Mesenchymal stem cell (in vitro differentiated cells and primary cell): ENCODE measurements at regions not wholly inside any gene's neighbourhood (a gene's known extent, or its start where the extent isn't known, plus 50 kb on each side); places are given as distances from the start of the nearest gene placed in this dataset.

Source experiments
- DNase-seq: peaks from one replicate; pipeline ENCODE4 v3.0.0-alpha.2; 2013
- H2AFZ ChIP-seq: one replicate; pipeline ENCODE4 v1.6.1; 2013; ENCODE audit warnings: low read depth, mild to moderate bottlenecking, control low read depth, inconsistent platforms, low read length, moderate library complexity
- H2AK5ac ChIP-seq: 2 replicates; pipeline ENCODE4 v1.6.1; 2013; ENCODE audit warnings: low read length, moderate library complexity, mild to moderate bottlenecking, inconsistent platforms; ENCODE audit not compliant: severe bottlenecking
- H2BK120ac ChIP-seq: one replicate; pipeline ENCODE4 v1.6.1; 2013; ENCODE audit warnings: low read depth, mild to moderate bottlenecking, inconsistent platforms, low read length, moderate library complexity
- H2BK12ac ChIP-seq, 2 experiments: one replicate each; pipeline ENCODE4 v1.6.1; 2013; ENCODE audit warnings: inconsistent platforms in 2 of 2, low read length in 2 of 2, mild to moderate bottlenecking in 2 of 2, moderate library complexity in 2 of 2, control low read depth in 1 of 2
- H2BK15ac ChIP-seq: one replicate; pipeline ENCODE4 v1.6.1; 2013; ENCODE audit warnings: mild to moderate bottlenecking, low read depth, inconsistent platforms; ENCODE audit not compliant: poor library complexity, severe bottlenecking
- H2BK5ac ChIP-seq: 2 replicates; pipeline ENCODE4 v1.6.1; 2013; ENCODE audit warnings: low read depth, mild to moderate bottlenecking, low read length, control low read depth, inconsistent platforms; ENCODE audit not compliant: poor library complexity, severe bottlenecking
- H3K14ac ChIP-seq, 2 experiments: one replicate each; pipeline ENCODE4 v1.6.1; 2013; ENCODE audit warnings: inconsistent platforms in 2 of 2, low read length in 2 of 2, control low read depth in 1 of 2, mild to moderate bottlenecking in 1 of 2, moderate library complexity in 1 of 2
- H3K18ac ChIP-seq, 2 experiments: one replicate each; pipeline ENCODE4 v1.6.1; 2013; ENCODE audit warnings: inconsistent platforms in 2 of 2, low read length in 2 of 2, control low read depth in 1 of 2, low read depth in 1 of 2, mild to moderate bottlenecking in 1 of 2
- H3K23ac ChIP-seq, 2 experiments: one replicate each; pipeline ENCODE4 v1.6.1; 2013; ENCODE audit warnings: inconsistent platforms in 2 of 2, low read length in 2 of 2, mild to moderate bottlenecking in 2 of 2, moderate library complexity in 2 of 2, control low read depth in 1 of 2
- H3K27ac ChIP-seq: 2 replicates; pipeline ENCODE4 v1.5.1; 2013; ENCODE audit warnings: mild to moderate bottlenecking, moderate library complexity, low read length, control low read depth, inconsistent platforms; ENCODE audit not compliant: poor library complexity, severe bottlenecking
- H3K27me3 ChIP-seq, 2 experiments: 2 replicates each; pipeline versions ENCODE4 v1.6.1 to v1.7.0; 2013; ENCODE audit warnings: low read length in 2 of 2, mild to moderate bottlenecking in 2 of 2, moderate library complexity in 2 of 2, control low read depth in 1 of 2, inconsistent platforms in 1 of 2; ENCODE audit not compliant: control insufficient read depth in 1 of 2, insufficient read depth in 1 of 2
- H3K36me3 ChIP-seq, 2 experiments: 2 replicates each; pipeline versions ENCODE4 v1.6.1 to v1.7.0; 2013; ENCODE audit warnings: low read length in 2 of 2, control low read depth in 1 of 2, inconsistent platforms in 1 of 2, low read depth in 1 of 2, mild to moderate bottlenecking in 1 of 2; ENCODE audit not compliant: insufficient read depth in 2 of 2, control insufficient read depth in 1 of 2
- H3K4ac ChIP-seq, 2 experiments: one replicate each; pipeline ENCODE4 v1.6.1; 2013; ENCODE audit warnings: inconsistent platforms in 2 of 2, low read length in 2 of 2, mild to moderate bottlenecking in 2 of 2, moderate library complexity in 2 of 2, control low read depth in 1 of 2, low read depth in 1 of 2
- H3K4me1 ChIP-seq: 2 replicates; pipeline ENCODE4 v1.6.1; 2013; ENCODE audit warnings: low read depth, low read length, control low read depth; ENCODE audit not compliant: control insufficient read depth, insufficient read depth
- H3K4me2 ChIP-seq: 2 replicates; pipeline ENCODE4 v1.6.1; 2013; ENCODE audit warnings: low read length, mild to moderate bottlenecking, inconsistent platforms; ENCODE audit not compliant: poor library complexity, severe bottlenecking
- H3K4me3 ChIP-seq, 2 experiments: 2 replicates each; pipeline versions ENCODE4 v1.5.1 to v1.7.0; 2013; ENCODE audit warnings: low read length in 2 of 2, mild to moderate bottlenecking in 2 of 2, control low read depth in 1 of 2, low read depth in 1 of 2; ENCODE audit not compliant: insufficient read depth in 1 of 2
- H3K79me1 ChIP-seq: replicated peaks from 2 replicates; pipeline ENCODE4 v1.6.1; 2013; ENCODE audit warnings: mild to moderate bottlenecking, control low read depth, low read length, inconsistent platforms; ENCODE audit not compliant: poor library complexity, severe bottlenecking
- H3K9ac ChIP-seq: 2 replicates; pipeline ENCODE4 v1.7.0; 2013; ENCODE audit warnings: mild to moderate bottlenecking, low read length, moderate library complexity
- H3K9me3 ChIP-seq: 2 replicates; pipeline ENCODE4 v1.7.0; 2013; ENCODE audit warnings: mild to moderate bottlenecking, low read length; ENCODE audit not compliant: control insufficient read depth
- H4K8ac ChIP-seq: one replicate; pipeline ENCODE4 v1.6.1; 2013; ENCODE audit warnings: inconsistent platforms, mild to moderate bottlenecking, low read length, moderate library complexity
- H4K91ac ChIP-seq: one replicate; pipeline ENCODE4 v1.6.1; 2013; ENCODE audit warnings: mild to moderate bottlenecking, low read length, inconsistent platforms
- WGBS: methylation state at CpG from one replicate; pipeline ENCODE4 v1.1.7; 2013; ENCODE audit warnings: mixed read lengths; 5-methylcytosine and 5-hydroxymethylcytosine counted together

DNA sequence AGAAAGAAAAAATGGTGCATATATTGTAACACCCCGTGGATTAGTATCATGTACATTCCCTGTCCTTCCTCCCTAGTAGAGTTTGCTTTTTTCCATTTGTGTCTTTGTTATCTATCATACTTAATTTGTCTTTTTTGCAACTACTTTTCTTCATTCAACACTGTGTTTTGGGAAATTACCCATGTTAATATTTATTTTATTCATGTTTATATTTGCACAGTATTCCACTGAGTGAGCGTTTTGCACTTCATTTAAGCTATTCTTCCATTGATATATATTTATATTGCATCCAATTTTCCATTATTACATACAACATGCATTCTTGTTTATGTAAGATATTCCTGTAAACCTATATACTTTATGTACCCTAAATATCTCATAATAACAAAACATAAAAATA, 57.6 kb upstream of the FAM171A1 start:
- Histone ChIP-seq H3K4me3 (no peak overlapping the region), H3K23ac (no peak overlapping the region), H3K9ac (no peak overlapping the region), H2AFZ (no peak overlapping the region), H3K4me2 (no peak overlapping the region), H3K9me3 (no peaks in the 10 kb centered on the region), H2BK120ac (no peak overlapping the region), H3K27ac (no peak overlapping the region), H3K4ac (no peak overlapping the region), H3K36me3 (no peaks in the 10 kb centered on the region), H4K8ac (no peak overlapping the region), H2BK12ac (no peak overlapping the region), H3K14ac (no peak overlapping the region), H3K79me1 (no peaks in the 10 kb centered on the region), H3K27me3 (no peaks in the 10 kb centered on the region), H4K91ac (no peak overlapping the region), H2BK15ac (no peak overlapping the region), H2AK5ac (no peak overlapping the region), H3K18ac (no peak overlapping the region), H2BK5ac (no peak overlapping the region), H3K4me1 (no peaks in the 10 kb centered on the region)
- DNase-seq = no peak
- WGBS = no CpG with 5 or more reads among the region's 2 CpGs

DNA sequence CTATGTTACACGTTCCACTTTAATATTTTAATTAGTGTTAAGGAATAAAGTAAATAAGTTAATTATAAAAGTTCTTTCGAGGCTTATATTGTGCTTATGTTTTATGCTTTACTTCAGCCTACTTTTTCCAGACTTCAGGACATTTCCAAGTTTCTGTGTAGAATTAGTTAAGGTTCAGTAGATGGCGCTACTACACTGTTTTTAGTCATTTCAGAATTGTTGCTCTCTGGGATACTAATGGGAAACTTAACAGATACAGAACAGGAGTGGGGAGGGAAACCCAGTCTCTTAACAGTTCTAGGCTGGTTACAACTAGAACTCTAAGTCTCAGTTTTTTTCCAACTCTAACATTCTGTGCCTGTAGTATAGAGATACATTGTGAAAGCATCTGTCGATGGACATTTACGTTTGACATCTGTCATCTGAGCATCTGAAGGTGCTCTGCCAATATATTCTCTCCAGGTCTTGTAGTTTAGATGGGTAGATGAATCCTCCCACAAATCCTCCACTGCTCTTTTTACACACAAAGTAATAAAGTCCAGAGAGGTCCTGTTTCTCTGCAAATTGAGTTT, 56.8 kb upstream of the FAM171A1 start:
- no peaks in the 10 kb centered on the region for H3K36me3 ChIP-seq
- H3K18ac ChIP-seq = no peak overlapping the region
- no peak overlapping the region for H2BK15ac ChIP-seq
- H2AFZ ChIP-seq = no peak overlapping the region
- H3K23ac ChIP-seq = no peak overlapping the region
- no peaks in the 10 kb centered on the region for H3K9me3 ChIP-seq
- no peak overlapping the region for H4K91ac ChIP-seq
- no peak overlapping the region for H3K4ac ChIP-seq
- H2BK12ac ChIP-seq = no peak overlapping the region
- H3K4me2 ChIP-seq = no peak overlapping the region
- no peak overlapping the region for H3K4me3 ChIP-seq
- WGBS = 0% methylated on average over 1 of the region's 5 CpGs
- H3K27me3 ChIP-seq = no peaks in the 10 kb centered on the region
- H2BK120ac ChIP-seq = no peak overlapping the region
- H3K14ac ChIP-seq = no peak overlapping the region
- H3K9ac ChIP-seq = no peak overlapping the region
- H3K27ac ChIP-seq = no peak overlapping the region
- DNase-seq = peak; percentile 78
- no peak overlapping the region for H2AK5ac ChIP-seq
- no peak overlapping the region for H2BK5ac ChIP-seq
- H3K79me1 ChIP-seq = no peaks in the 10 kb centered on the region
- H3K4me1 ChIP-seq = no peaks in the 10 kb centered on the region
- no peak overlapping the region for H4K8ac ChIP-seq

GRCh38 chr10:15426558-15426957, 55.5 kb upstream of the FAM171A1 start:
- H2BK120ac ChIP-seq = no peak overlapping the region
- H3K4ac ChIP-seq = no peak overlapping the region
- H2BK5ac ChIP-seq = no peak overlapping the region
- no peaks in the 10 kb centered on the region for H3K79me1 ChIP-seq
- no peak overlapping the region for H3K18ac ChIP-seq
- no peak overlapping the region for H3K14ac ChIP-seq
- H3K4me3 ChIP-seq = no peak overlapping the region
- no peak overlapping the region for H3K27ac ChIP-seq
- H2AFZ ChIP-seq = no peak overlapping the region
- DNase-seq = no peak
- no peak overlapping the region for H2BK15ac ChIP-seq
- H3K27me3 ChIP-seq = no peaks in the 10 kb centered on the region
- H3K9ac ChIP-seq = no peak overlapping the region
- 95% methylated on average over 15 of the region's 15 CpGs for WGBS
- H3K23ac ChIP-seq = no peak overlapping the region
- H2BK12ac ChIP-seq = no peak overlapping the region
- H4K8ac ChIP-seq = no peak overlapping the region
- no peak overlapping the region for H2AK5ac ChIP-seq
- H3K9me3 ChIP-seq = no peaks in the 10 kb centered on the region
- H3K4me2 ChIP-seq = no peak overlapping the region
- H4K91ac ChIP-seq = no peak overlapping the region
- no peaks in the 10 kb centered on the region for H3K4me1 ChIP-seq
- H3K36me3 ChIP-seq = no peaks in the 10 kb centered on the region

DNA sequence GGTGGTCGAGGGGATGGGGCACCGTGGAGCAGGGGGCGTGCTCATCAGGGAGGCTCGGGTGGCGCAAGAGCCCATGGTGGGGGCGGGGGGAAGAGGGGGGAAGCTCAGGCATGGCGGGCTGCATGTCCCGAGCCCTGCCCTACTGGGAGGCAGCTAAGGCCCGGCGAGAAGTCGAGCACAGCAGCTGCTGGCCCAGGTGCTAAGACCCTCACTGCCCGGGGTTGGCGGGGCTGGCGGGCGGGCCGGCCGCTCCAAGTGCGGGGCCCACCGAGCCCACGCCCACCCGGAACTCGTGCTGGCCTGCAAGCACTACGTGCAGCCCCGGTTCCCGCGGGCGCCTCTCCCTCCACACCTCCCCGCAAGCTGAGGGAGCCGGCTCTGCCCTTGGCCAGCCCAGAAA, 55.0 kb upstream of the FAM171A1 start:
- no peak overlapping the region for H2AK5ac ChIP-seq
- WGBS = 88% methylated on average over 27 of the region's 29 CpGs
- H3K27me3 ChIP-seq = no peaks in the 10 kb centered on the region
- H2AFZ ChIP-seq = no peak overlapping the region
- no peak overlapping the region for H4K8ac ChIP-seq
- H2BK120ac ChIP-seq = no peak overlapping the region
- no peak overlapping the region for H3K9ac ChIP-seq
- H3K9me3 ChIP-seq = no peaks in the 10 kb centered on the region
- H3K36me3 ChIP-seq = no peaks in the 10 kb centered on the region
- H3K4me1 ChIP-seq = no peaks in the 10 kb centered on the region
- no peak overlapping the region for H3K23ac ChIP-seq
- H3K18ac ChIP-seq = no peak overlapping the region
- H3K4me3 ChIP-seq = no peak overlapping the region
- H3K4me2 ChIP-seq = no peak overlapping the region
- DNase-seq = no peak
- H4K91ac ChIP-seq = peak overlapping the region; percentile 27
- H2BK12ac ChIP-seq = no peak overlapping the region
- H2BK15ac ChIP-seq = no peak overlapping the region
- H3K79me1 ChIP-seq = no peaks in the 10 kb centered on the region
- no peak overlapping the region for H2BK5ac ChIP-seq
- H3K14ac ChIP-seq = no peak overlapping the region
- H3K4ac ChIP-seq = no peak overlapping the region
- no peak overlapping the region for H3K27ac ChIP-seq
